GM12875 (cell line): ENCODE measurements at regions not wholly inside any gene's neighbourhood (a gene's known extent, or its start where the extent isn't known, plus 50 kb on each side); places are given as distances from the start of the nearest gene placed in this dataset.

Experiments
- H3K4me3 ChIP-seq: one replicate; pipeline ENCODE4 v1.5.1; 2011; ENCODE audit warnings: low read depth, low read length, control low read depth
- TF ChIP-seq, protein P1 (sequence below): IDR thresholded peaks from 2 replicates; pipeline ENCODE4 v1.5.1; 2011; ENCODE audit warnings: low read depth, mild to moderate bottlenecking, control low read depth, inconsistent platforms, low read length, moderate library complexity, borderline replicate concordance; ENCODE audit not compliant: insufficient read depth

DNA sequence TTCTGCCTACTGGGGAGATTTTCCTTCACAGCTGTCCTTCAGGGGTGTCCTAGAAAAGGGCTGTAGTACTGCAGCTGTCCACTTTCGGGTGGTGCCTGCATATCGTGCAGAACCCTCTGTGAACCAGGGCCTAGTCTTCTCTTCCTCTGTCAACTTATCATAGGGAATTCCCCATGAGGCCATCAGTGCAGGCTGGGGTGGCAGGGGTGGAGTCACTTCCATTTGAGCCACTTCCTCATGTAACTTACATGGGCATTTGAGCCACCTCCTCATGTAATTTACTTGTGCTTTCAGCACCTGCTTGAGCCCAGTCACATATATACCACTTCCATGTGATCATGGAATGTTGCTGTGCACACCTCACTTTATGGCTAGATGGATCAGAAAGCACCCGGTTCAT, 742.0 kb upstream of the RGMB start:
- no peak overlapping the region for H3K4me3 ChIP-seq
- TF ChIP-seq, protein P1, sequence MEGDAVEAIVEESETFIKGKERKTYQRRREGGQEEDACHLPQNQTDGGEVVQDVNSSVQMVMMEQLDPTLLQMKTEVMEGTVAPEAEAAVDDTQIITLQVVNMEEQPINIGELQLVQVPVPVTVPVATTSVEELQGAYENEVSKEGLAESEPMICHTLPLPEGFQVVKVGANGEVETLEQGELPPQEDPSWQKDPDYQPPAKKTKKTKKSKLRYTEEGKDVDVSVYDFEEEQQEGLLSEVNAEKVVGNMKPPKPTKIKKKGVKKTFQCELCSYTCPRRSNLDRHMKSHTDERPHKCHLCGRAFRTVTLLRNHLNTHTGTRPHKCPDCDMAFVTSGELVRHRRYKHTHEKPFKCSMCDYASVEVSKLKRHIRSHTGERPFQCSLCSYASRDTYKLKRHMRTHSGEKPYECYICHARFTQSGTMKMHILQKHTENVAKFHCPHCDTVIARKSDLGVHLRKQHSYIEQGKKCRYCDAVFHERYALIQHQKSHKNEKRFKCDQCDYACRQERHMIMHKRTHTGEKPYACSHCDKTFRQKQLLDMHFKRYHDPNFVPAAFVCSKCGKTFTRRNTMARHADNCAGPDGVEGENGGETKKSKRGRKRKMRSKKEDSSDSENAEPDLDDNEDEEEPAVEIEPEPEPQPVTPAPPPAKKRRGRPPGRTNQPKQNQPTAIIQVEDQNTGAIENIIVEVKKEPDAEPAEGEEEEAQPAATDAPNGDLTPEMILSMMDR: no peak

DNA sequence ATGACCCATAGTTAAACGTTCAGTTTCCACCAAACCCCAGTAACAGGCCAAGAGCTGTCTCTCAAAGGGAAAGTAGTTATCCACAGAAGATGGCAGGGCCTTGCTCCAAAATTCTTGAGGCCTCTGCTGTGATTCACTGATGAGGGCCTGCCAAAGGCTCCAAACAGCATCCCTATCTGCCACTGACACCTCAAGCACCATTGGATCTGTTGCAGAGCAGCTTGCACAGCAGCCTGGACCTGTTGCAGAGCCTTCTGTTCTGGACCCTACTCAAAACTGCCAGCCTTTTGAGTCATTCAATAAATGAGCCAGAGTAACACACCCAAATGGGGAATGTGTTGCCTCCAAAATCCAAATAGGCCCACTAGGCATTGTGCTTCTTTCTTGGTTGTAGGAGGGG, 741.5 kb upstream of the RGMB start:
- TF ChIP-seq, protein P1: no peak

GRCh38 chr5:98041661-98042060, 731.8 kb upstream of the RGMB start:
- no peak overlapping the region for H3K4me3 ChIP-seq
- TF ChIP-seq, protein P1: no peak

More for the DNA sequence above, 741.5 kb upstream of the RGMB start:
- H3K4me3 ChIP-seq: no peak overlapping the region

GRCh38 chr5:98042521-98042920, 730.9 kb upstream of the RGMB start:
- TF ChIP-seq, protein P1: no peak
- H3K4me3 ChIP-seq: no peak overlapping the region

GRCh38 chr5:98042961-98043360, 730.5 kb upstream of the RGMB start:
- H3K4me3 ChIP-seq: no peak overlapping the region
- TF ChIP-seq, protein P1: no peak

- no peak overlapping the region for H3K4me3 ChIP-seq
- TF ChIP-seq, protein P1: no peak
Measured at GRCh38 chr5:98050583-98050982, 722.9 kb upstream of the RGMB start.

- no peak overlapping the region for H3K4me3 ChIP-seq
- TF ChIP-seq, protein P1: no peak
Measured at GRCh38 chr5:98053170-98053569, 720.3 kb upstream of the RGMB start.
